Progenitor cell of endocrine pancreas (in vitro differentiated cells): ENCODE measurements at regions not wholly inside any gene's neighbourhood (a gene's known extent, or its start where the extent isn't known, plus 50 kb on each side); places are given as distances from the start of the nearest gene placed in this dataset.

Experiments
- DNase-seq: peaks from one replicate; pipeline ENCODE4 v3.0.0; 2021; ENCODE audit warnings: low spot score; ENCODE audit not compliant: unreplicated experiment
- H3K27ac Mint-ChIP-seq: 2 replicates; pipeline ENCODE4 v1.8.0; 2021; ENCODE audit warnings: mild to moderate bottlenecking, moderate library complexity, mixed read lengths
- H3K27me3 Mint-ChIP-seq: 2 replicates; pipeline ENCODE4 v1.8.0; 2021; ENCODE audit warnings: mixed read lengths
- H3K36me3 Mint-ChIP-seq: 2 replicates; pipeline ENCODE4 v1.8.0; 2022; ENCODE audit warnings: mixed read lengths; ENCODE audit not compliant: insufficient read depth
- H3K4me1 Mint-ChIP-seq: 2 replicates; pipeline ENCODE4 v1.8.0; 2021; ENCODE audit warnings: low read depth, mixed read lengths
- H3K4me3 Mint-ChIP-seq: 2 replicates; pipeline ENCODE4 v1.8.0; 2021; ENCODE audit warnings: low read depth, mild to moderate bottlenecking, moderate library complexity, mixed read lengths
- H3K9me3 Mint-ChIP-seq: 2 replicates; pipeline ENCODE4 v1.8.0; 2021; ENCODE audit warnings: low read depth, mixed read lengths
- TF ChIP-seq, protein P1 (sequence below): fragments of 200-600 bp; sonication (generic); IDR thresholded peaks from one replicate; pipeline ENCODE4 v1.5.0; 2021; ENCODE audit warnings: antibody characterized with exemption, mild to moderate bottlenecking; ENCODE audit not compliant: unreplicated experiment

DNA sequence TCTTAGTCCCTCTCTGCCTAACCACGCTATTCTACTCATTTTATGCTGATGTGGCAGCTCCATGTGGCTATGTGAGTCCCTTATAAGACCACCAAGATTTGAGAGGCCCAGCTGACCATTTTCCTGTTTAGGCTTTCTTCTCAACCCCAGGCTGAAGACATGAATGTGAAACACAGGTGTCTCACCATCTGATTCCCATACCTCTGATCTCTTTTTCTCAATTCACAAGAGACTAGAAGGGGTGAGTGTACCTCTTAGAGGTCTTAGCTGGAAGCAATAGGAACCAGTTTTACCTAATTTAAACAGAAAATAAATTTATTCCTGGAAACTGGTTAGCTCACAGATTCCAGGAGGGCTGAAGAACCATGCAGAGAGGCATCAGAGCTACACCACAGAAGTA is 276.5 kb upstream of the FMR1 start:
- TF ChIP-seq, protein P1, sequence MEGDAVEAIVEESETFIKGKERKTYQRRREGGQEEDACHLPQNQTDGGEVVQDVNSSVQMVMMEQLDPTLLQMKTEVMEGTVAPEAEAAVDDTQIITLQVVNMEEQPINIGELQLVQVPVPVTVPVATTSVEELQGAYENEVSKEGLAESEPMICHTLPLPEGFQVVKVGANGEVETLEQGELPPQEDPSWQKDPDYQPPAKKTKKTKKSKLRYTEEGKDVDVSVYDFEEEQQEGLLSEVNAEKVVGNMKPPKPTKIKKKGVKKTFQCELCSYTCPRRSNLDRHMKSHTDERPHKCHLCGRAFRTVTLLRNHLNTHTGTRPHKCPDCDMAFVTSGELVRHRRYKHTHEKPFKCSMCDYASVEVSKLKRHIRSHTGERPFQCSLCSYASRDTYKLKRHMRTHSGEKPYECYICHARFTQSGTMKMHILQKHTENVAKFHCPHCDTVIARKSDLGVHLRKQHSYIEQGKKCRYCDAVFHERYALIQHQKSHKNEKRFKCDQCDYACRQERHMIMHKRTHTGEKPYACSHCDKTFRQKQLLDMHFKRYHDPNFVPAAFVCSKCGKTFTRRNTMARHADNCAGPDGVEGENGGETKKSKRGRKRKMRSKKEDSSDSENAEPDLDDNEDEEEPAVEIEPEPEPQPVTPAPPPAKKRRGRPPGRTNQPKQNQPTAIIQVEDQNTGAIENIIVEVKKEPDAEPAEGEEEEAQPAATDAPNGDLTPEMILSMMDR: no peak
- Mint-ChIP-seq H3K9me3 (peaks cover 21% of the 10 kb centered on the region), H3K27me3 (no peaks in the 10 kb centered on the region), H3K4me1 (no peaks in the 10 kb centered on the region), H3K36me3 (no peaks in the 10 kb centered on the region), H3K4me3 (no peak overlapping the region), H3K27ac (no peak overlapping the region)
- DNase-seq: no peak

DNA sequence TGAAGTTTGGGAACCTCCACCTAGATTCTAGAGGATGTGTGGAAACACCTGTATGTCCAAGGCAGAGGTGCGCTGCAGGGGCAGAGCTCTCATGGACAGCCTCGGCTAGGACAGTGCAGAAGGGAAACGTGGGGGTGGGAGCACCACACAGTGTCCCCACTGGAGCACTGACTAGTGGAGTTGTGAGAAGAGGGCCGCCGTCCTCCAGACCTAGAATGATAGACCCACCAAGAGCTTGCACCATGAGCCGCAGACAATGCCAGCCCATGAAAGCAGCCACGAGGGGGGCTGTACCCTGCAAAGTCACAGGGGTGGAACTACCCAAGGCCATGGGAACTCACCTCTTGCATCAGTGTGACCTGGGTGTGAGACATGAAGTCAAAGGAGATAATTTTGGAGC is 274.5 kb upstream of the FMR1 start:
- no peak for DNase-seq
- TF ChIP-seq, protein P1: no peak
- Mint-ChIP-seq H3K27ac (no peak overlapping the region), H3K36me3 (no peaks in the 10 kb centered on the region), H3K27me3 (no peaks in the 10 kb centered on the region), H3K4me1 (no peaks in the 10 kb centered on the region), H3K4me3 (no peak overlapping the region), H3K9me3 (peaks cover 28% of the 10 kb centered on the region)

DNA sequence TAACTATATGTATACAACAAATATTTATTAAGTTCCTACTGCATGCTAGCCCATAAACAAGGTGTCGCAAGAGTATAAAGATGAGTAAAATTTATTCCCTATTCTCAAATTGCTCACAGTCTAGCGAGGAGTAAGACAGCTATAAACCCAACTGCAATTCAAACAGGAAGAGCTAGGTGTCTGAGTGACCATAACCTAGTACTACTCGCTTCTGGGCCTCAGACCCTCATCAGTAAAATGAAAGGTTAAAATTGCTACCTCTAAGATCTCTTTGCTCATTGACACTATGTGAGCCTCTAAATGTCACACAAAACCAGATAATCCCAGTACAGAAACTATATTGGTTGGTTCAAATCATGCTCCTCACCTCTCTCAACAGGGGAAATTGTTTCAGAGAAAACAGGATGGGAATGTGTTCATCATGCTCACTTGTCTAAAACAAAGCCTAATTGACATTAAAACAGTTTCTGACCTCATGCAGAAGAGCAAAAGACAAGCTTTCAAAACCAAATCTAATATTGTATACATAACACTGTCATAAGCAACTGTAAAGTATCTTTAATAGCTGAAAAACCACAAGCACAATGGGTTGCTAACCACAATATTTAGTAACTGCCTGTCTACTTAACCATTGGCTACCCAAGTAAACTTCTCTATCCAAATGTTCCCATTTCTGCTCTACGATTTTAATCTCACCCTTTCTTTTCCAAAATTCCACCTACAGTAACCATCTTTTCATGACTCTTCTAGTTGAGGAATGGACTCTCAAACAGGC is 264.6 kb upstream of the FMR1 start:
- no peaks in the 10 kb centered on the region for H3K4me1 Mint-ChIP-seq
- H3K9me3 Mint-ChIP-seq: peaks cover 24% of the 10 kb centered on the region
- peaks cover 1% of the 10 kb centered on the region for H3K36me3 Mint-ChIP-seq
- TF ChIP-seq, protein P1: no peak
- H3K27ac Mint-ChIP-seq: no peak overlapping the region
- H3K4me3 Mint-ChIP-seq: no peak overlapping the region
- no peaks in the 10 kb centered on the region for H3K27me3 Mint-ChIP-seq
- no peak for DNase-seq

DNA sequence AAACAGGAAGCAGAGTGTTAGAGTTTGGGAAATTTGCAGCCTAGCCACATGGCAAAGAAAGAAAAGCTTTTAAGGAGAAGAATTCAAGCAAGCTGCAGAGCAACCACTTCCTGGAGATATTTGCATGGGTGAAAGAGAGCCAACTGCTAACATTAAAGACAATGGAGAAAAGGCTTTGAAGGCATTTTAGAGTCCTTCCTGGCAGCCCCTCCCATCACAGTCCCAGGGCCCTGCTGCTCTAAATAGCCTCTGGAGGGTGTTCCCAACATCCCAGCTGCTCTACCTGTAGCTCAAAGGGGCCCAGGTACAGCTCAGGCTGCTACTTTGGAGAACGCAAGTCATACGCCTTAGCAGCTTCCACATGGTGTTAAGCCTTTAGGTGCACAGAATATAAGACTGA is 235.9 kb upstream of the FMR1 start:
- Mint-ChIP-seq H3K4me3 (no peak overlapping the region), H3K27me3 (no peaks in the 10 kb centered on the region), H3K27ac (no peak overlapping the region), H3K4me1 (no peaks in the 10 kb centered on the region), H3K36me3 (no peaks in the 10 kb centered on the region), H3K9me3 (peaks cover 37% of the 10 kb centered on the region)
- TF ChIP-seq, protein P1: no peak
- no peak for DNase-seq

DNA sequence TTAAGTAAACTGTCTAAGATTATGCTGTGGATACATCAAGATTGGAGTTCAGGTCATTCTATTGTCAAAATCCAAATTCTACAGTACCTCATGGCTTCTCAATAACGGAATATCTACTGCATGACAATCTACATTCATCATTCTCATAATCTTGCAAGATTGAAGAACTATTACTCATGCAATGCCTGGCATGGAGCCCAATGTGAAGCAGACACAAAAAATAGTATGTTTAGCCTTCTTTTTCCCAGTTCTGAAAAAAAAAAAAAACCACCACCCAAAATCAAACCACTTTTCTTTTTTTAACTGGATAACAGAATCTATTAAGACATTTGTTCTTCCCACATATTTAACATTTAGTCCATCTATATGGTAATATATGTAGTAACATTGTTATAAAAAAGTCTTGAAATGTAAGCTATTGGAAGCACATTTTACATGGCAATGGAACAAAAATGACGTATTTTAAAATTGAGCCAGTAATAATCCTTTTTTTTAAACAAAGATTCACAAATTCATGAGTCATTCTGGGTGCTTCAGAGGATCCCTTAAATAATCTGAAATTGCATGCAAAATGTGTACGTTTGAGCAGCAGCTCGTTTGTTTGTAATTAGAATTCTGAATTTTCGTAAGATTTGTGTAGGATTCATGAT is 232.2 kb upstream of the FMR1 start:
- peaks cover 49% of the 10 kb centered on the region for H3K9me3 Mint-ChIP-seq
- no peaks in the 10 kb centered on the region for H3K4me1 Mint-ChIP-seq
- H3K4me3 Mint-ChIP-seq: no peak overlapping the region
- no peaks in the 10 kb centered on the region for H3K36me3 Mint-ChIP-seq
- H3K27me3 Mint-ChIP-seq: no peaks in the 10 kb centered on the region
- no peak for DNase-seq
- TF ChIP-seq, protein P1: no peak
- no peak overlapping the region for H3K27ac Mint-ChIP-seq
